HEK293 (cell line): ENCODE measurements at regions not wholly inside any gene's neighbourhood (a gene's known extent, or its start where the extent isn't known, plus 50 kb on each side); places are given as distances from the start of the nearest gene placed in this dataset.

Experiments
- BCL11B ChIP-seq: fragments of 450-650 bp; formaldehyde crosslinking; IDR thresholded peaks from 2 replicates; pipeline ENCODE4 v1.5.1; 2016; ENCODE audit warnings: low read depth, missing biosample characterization, missing genetic modification characterization
- GLI2 ChIP-seq: fragments of 450-650 bp; formaldehyde crosslinking; IDR thresholded peaks from 2 replicates; pipeline ENCODE4; 2017; ENCODE audit warnings: missing biosample characterization, missing genetic modification characterization, low read depth, borderline replicate concordance
- GLIS1 ChIP-seq: fragments of 450-650 bp; formaldehyde crosslinking; IDR thresholded peaks from 2 replicates; pipeline ENCODE4 v1.5.1; 2016; ENCODE audit warnings: missing biosample characterization, missing genetic modification characterization
- HOXA7 ChIP-seq: sonication (generic); formaldehyde crosslinking; IDR thresholded peaks from 2 replicates; pipeline ENCODE4 v1.8.1; 2022; ENCODE audit warnings: missing genetic modification reagents, borderline replicate concordance
- HOXC10 ChIP-seq: sonication (generic); formaldehyde crosslinking; IDR thresholded peaks from 2 replicates; pipeline ENCODE4 v1.8.1; 2023; ENCODE audit warnings: mild to moderate bottlenecking, missing genetic modification reagents
- OSR2 ChIP-seq: fragments of 450-650 bp; formaldehyde crosslinking; IDR thresholded peaks from 2 replicates; pipeline ENCODE4 v1.5.1; 2016; ENCODE audit warnings: missing biosample characterization, missing genetic modification characterization
- SALL2 ChIP-seq: fragments of 450-650 bp; formaldehyde crosslinking; IDR thresholded peaks from 2 replicates; pipeline ENCODE4 v1.5.0; 2017; ENCODE audit warnings: missing biosample characterization, mild to moderate bottlenecking, missing genetic modification characterization, borderline replicate concordance
- ZBTB20 ChIP-seq: fragments of 450-650 bp; formaldehyde crosslinking; IDR thresholded peaks from 2 replicates; pipeline ENCODE4 v1.5.1; 2016; ENCODE audit warnings: missing biosample characterization, missing genetic modification characterization
- ZBTB7A ChIP-seq: fragments of 450-650 bp; formaldehyde crosslinking; IDR thresholded peaks from 2 replicates; pipeline ENCODE4 v1.5.1; 2016; ENCODE audit warnings: low read depth, missing biosample characterization, missing genetic modification characterization
- ZEB2 ChIP-seq: fragments of 450-650 bp; formaldehyde crosslinking; IDR thresholded peaks from 2 replicates; pipeline ENCODE4 v1.5.1; 2016; ENCODE audit warnings: missing biosample characterization, missing genetic modification characterization
- ZFP41 ChIP-seq: fragments of 450-650 bp; formaldehyde crosslinking; IDR thresholded peaks from 2 replicates; pipeline ENCODE4 v1.5.1; 2016; ENCODE audit warnings: missing biosample characterization, missing genetic modification characterization, borderline replicate concordance
- ZNF10 ChIP-seq: fragments of 450-650 bp; formaldehyde crosslinking; IDR thresholded peaks from 2 replicates; pipeline ENCODE4 v1.5.1; 2017; ENCODE audit warnings: missing biosample characterization, missing genetic modification characterization
- ZNF157 ChIP-seq: fragments of 450-650 bp; formaldehyde crosslinking; IDR thresholded peaks from 2 replicates; pipeline ENCODE4 v1.5.1; 2016; ENCODE audit warnings: missing biosample characterization, missing genetic modification characterization
- ZNF202 ChIP-seq: fragments of 450-650 bp; formaldehyde crosslinking; IDR thresholded peaks from 2 replicates; pipeline ENCODE4 v1.5.1; 2016; ENCODE audit warnings: missing biosample characterization, missing genetic modification characterization, borderline replicate concordance
- ZNF214 ChIP-seq: fragments of 450-650 bp; formaldehyde crosslinking; IDR thresholded peaks from 2 replicates; pipeline ENCODE4 v1.5.1; 2017; ENCODE audit warnings: missing biosample characterization, mild to moderate bottlenecking, missing genetic modification characterization, borderline replicate concordance
- ZNF266 ChIP-seq: fragments of 450-650 bp; formaldehyde crosslinking; IDR thresholded peaks from 2 replicates; pipeline ENCODE4 v1.5.1; 2016; ENCODE audit warnings: missing biosample characterization, missing genetic modification characterization, low read depth
- ZNF354C ChIP-seq: fragments of 450-650 bp; formaldehyde crosslinking; IDR thresholded peaks from 2 replicates; pipeline ENCODE4 v1.5.1; 2016; ENCODE audit warnings: missing biosample characterization, missing genetic modification characterization, low read depth, borderline replicate concordance
- ZNF366 ChIP-seq: fragments of 450-650 bp; formaldehyde crosslinking; conservative IDR thresholded peaks from 2 replicates; pipeline ENCODE4 v1.5.1; 2016; ENCODE audit warnings: missing biosample characterization, missing genetic modification characterization
- ZNF37A ChIP-seq: fragments of 450-650 bp; IDR thresholded peaks from 2 replicates; pipeline ENCODE4 v1.5.1; 2018; ENCODE audit warnings: missing biosample characterization, missing genetic modification characterization
- ZNF391 ChIP-seq: fragments of 450-650 bp; formaldehyde crosslinking; IDR thresholded peaks from 2 replicates; pipeline ENCODE4 v1.5.1; 2016; ENCODE audit warnings: low read depth, missing biosample characterization, missing genetic modification characterization, borderline replicate concordance
- ZNF548 ChIP-seq: fragments of 450-650 bp; formaldehyde crosslinking; IDR thresholded peaks from 2 replicates; pipeline ENCODE4 v1.5.1; 2016; ENCODE audit warnings: missing biosample characterization, missing genetic modification characterization
- ZNF560 ChIP-seq: fragments of 450-650 bp; formaldehyde crosslinking; IDR thresholded peaks from 2 replicates; pipeline ENCODE4 v1.5.1; 2017; ENCODE audit warnings: missing biosample characterization, missing genetic modification characterization, borderline replicate concordance
- ZNF585B ChIP-seq: fragments of 450-650 bp; formaldehyde crosslinking; IDR thresholded peaks from 2 replicates; pipeline ENCODE4 v1.5.1; 2016; ENCODE audit warnings: missing biosample characterization, missing genetic modification characterization
- ZNF664 ChIP-seq: fragments of 450-650 bp; formaldehyde crosslinking; IDR thresholded peaks from 2 replicates; pipeline ENCODE4 v1.5.1; 2016; ENCODE audit warnings: missing biosample characterization, missing genetic modification characterization
- ZNF677 ChIP-seq: fragments of 450-650 bp; IDR thresholded peaks from 2 replicates; pipeline ENCODE4 v1.5.0; 2018; ENCODE audit warnings: missing biosample characterization, mild to moderate bottlenecking, missing genetic modification characterization, moderate library complexity
- ZNF843 ChIP-seq: fragments of 450-650 bp; formaldehyde crosslinking; IDR thresholded peaks from 2 replicates; pipeline ENCODE4 v1.5.1; 2016; ENCODE audit warnings: missing biosample characterization, missing genetic modification characterization
- TF ChIP-seq, protein P1 (sequence below): fragments of 450-650 bp; IDR thresholded peaks from 2 replicates; pipeline ENCODE4 v1.5.1; 2018; ENCODE audit warnings: missing biosample characterization, mild to moderate bottlenecking, missing genetic modification characterization
- TF ChIP-seq, protein P2 (sequence below): fragments of 450-650 bp; formaldehyde crosslinking; IDR thresholded peaks from 2 replicates; pipeline ENCODE4 v1.5.1; 2017; ENCODE audit warnings: missing biosample characterization, mild to moderate bottlenecking, missing genetic modification characterization, moderate library complexity
- TF ChIP-seq, protein P3 (sequence below): fragments of 450-650 bp; formaldehyde crosslinking; IDR thresholded peaks from 2 replicates; pipeline ENCODE4; 2016; ENCODE audit warnings: missing biosample characterization, missing genetic modification characterization
- TF ChIP-seq, protein P4 (sequence below): fragments of 450-650 bp; formaldehyde crosslinking; IDR thresholded peaks from 2 replicates; pipeline ENCODE4 v1.5.1; 2016; ENCODE audit warnings: missing biosample characterization, missing genetic modification characterization
- TF ChIP-seq, protein P5 (sequence below): fragments of 450-650 bp; formaldehyde crosslinking; IDR thresholded peaks from 2 replicates; pipeline ENCODE4 v1.5.1; 2016; ENCODE audit warnings: missing biosample characterization, missing genetic modification characterization

DNA sequence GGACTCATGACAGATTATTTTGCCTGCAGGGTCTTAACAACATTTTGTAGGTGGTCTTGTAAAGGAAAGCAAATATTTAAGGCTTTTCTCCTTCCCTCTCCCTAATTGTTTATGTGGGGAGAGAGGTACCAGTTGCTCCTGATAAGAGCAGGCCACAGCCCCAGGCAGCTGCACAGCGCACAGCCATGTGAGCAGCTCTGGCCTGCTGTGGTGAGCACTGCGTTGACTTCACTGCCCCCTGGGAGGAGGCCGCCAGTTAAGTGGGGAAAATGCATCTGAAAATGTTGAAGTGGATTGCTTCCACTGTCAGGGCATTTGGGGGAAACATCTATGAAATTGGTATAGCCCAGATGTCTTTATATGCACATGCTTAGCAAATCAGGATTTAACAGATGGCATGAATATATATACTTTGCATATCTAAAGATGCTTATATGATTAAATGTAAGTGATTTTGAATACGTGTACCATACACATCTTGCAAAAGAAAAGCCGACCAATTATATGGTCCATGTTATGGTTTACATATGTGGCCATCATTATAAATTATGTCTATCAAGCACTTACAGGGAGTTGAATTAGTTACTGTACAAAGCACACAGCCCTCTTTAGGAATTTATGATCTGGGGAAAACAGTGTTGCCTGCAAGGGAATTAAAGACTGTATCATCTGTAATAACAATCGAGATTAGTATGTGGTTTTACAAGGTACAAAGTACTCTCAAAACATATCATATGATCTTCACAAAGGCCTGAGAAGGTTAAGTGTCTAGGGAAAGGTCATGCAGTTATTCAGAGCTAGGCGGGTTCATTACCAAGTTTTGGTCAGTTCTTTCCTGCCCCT, 132.1 kb downstream of the RHOU start (continued):
- no peak for TF ChIP-seq ZNF354C
- no peak for TF ChIP-seq ZNF214
- TF ChIP-seq ZNF664 (tag by site-specific recombination) = no peak
- TF ChIP-seq ZBTB7A (tag by site-specific recombination) = no peak
- no peak for TF ChIP-seq ZNF157 (tag by site-specific recombination)
- peak; percentile 39 for TF ChIP-seq ZNF843 (tag by site-specific recombination)
- TF ChIP-seq, protein P1, sequence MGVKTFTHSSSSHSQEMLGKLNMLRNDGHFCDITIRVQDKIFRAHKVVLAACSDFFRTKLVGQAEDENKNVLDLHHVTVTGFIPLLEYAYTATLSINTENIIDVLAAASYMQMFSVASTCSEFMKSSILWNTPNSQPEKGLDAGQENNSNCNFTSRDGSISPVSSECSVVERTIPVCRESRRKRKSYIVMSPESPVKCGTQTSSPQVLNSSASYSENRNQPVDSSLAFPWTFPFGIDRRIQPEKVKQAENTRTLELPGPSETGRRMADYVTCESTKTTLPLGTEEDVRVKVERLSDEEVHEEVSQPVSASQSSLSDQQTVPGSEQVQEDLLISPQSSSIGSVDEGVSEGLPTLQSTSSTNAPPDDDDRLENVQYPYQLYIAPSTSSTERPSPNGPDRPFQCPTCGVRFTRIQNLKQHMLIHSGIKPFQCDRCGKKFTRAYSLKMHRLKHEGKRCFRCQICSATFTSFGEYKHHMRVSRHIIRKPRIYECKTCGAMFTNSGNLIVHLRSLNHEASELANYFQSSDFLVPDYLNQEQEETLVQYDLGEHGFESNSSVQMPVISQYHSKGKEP = peak; percentile 91
- TF ChIP-seq, protein P2, sequence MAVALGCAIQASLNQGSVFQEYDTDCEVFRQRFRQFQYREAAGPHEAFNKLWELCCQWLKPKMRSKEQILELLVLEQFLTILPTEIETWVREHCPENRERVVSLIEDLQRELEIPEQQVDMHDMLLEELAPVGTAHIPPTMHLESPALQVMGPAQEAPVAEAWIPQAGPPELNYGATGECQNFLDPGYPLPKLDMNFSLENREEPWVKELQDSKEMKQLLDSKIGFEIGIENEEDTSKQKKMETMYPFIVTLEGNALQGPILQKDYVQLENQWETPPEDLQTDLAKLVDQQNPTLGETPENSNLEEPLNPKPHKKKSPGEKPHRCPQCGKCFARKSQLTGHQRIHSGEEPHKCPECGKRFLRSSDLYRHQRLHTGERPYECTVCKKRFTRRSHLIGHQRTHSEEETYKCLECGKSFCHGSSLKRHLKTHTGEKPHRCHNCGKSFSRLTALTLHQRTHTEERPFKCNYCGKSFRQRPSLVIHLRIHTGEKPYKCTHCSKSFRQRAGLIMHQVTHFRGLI (tag by site-specific recombination) = no peak; the same call in 1 of the 2 replicates
- TF ChIP-seq ZNF391 = no peak
- TF ChIP-seq ZNF677 (tag by site-specific recombination) = no peak
- 0 out of 2 replicates have a peak, but pooled peaks have one; percentile 36 for TF ChIP-seq ZNF366 (tag by site-specific recombination)
- no peak for TF ChIP-seq ZNF266 (tag by site-specific recombination)
- no peak for TF ChIP-seq ZNF548 (tag by site-specific recombination)
- TF ChIP-seq HOXC10 (CRISPR knock-in tag) = no peak
- TF ChIP-seq ZNF560 (tag by site-specific recombination) = no peak
- no peak for TF ChIP-seq ZBTB20 (tag by site-specific recombination)
- TF ChIP-seq ZNF585B (tag by site-specific recombination) = no peak
- no peak for TF ChIP-seq HOXA7
- TF ChIP-seq, protein P3, sequence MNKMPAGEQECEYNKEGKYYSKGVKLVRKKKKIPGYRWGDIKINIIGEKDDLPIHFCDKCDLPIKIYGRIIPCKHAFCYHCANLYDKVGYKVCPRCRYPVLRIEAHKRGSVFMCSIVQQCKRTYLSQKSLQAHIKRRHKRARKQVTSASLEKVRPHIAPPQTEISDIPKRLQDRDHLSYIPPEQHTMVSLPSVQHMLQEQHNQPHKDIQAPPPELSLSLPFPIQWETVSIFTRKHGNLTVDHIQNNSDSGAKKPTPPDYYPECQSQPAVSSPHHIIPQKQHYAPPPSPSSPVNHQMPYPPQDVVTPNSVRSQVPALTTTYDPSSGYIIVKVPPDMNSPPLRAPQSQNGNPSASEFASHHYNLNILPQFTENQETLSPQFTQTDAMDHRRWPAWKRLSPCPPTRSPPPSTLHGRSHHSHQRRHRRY (tag by site-specific recombination) = no peak
- TF ChIP-seq, protein P4, sequence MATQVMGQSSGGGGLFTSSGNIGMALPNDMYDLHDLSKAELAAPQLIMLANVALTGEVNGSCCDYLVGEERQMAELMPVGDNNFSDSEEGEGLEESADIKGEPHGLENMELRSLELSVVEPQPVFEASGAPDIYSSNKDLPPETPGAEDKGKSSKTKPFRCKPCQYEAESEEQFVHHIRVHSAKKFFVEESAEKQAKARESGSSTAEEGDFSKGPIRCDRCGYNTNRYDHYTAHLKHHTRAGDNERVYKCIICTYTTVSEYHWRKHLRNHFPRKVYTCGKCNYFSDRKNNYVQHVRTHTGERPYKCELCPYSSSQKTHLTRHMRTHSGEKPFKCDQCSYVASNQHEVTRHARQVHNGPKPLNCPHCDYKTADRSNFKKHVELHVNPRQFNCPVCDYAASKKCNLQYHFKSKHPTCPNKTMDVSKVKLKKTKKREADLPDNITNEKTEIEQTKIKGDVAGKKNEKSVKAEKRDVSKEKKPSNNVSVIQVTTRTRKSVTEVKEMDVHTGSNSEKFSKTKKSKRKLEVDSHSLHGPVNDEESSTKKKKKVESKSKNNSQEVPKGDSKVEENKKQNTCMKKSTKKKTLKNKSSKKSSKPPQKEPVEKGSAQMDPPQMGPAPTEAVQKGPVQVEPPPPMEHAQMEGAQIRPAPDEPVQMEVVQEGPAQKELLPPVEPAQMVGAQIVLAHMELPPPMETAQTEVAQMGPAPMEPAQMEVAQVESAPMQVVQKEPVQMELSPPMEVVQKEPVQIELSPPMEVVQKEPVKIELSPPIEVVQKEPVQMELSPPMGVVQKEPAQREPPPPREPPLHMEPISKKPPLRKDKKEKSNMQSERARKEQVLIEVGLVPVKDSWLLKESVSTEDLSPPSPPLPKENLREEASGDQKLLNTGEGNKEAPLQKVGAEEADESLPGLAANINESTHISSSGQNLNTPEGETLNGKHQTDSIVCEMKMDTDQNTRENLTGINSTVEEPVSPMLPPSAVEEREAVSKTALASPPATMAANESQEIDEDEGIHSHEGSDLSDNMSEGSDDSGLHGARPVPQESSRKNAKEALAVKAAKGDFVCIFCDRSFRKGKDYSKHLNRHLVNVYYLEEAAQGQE (tag by site-specific recombination) = no peak
- no peak for TF ChIP-seq SALL2 (tag by site-specific recombination)
- no peak for TF ChIP-seq BCL11B (tag by site-specific recombination)
- no peak for TF ChIP-seq ZEB2 (tag by site-specific recombination)
- TF ChIP-seq ZFP41 = no peak
- TF ChIP-seq GLI2 = no peak
- no peak for TF ChIP-seq ZNF10 (tag by site-specific recombination)
- TF ChIP-seq, protein P5, sequence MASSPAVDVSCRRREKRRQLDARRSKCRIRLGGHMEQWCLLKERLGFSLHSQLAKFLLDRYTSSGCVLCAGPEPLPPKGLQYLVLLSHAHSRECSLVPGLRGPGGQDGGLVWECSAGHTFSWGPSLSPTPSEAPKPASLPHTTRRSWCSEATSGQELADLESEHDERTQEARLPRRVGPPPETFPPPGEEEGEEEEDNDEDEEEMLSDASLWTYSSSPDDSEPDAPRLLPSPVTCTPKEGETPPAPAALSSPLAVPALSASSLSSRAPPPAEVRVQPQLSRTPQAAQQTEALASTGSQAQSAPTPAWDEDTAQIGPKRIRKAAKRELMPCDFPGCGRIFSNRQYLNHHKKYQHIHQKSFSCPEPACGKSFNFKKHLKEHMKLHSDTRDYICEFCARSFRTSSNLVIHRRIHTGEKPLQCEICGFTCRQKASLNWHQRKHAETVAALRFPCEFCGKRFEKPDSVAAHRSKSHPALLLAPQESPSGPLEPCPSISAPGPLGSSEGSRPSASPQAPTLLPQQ (tag by site-specific recombination) = 0 out of 2 replicates have a peak, but pooled peaks have one; percentile 37
- TF ChIP-seq GLIS1 (tag by site-specific recombination) = peak; percentile 80
- no peak for TF ChIP-seq ZNF37A (tag by site-specific recombination)
- peak; percentile 78 for TF ChIP-seq OSR2 (tag by site-specific recombination)
- no peak for TF ChIP-seq ZNF202 (tag by site-specific recombination)
